CD14-positive monocyte (primary cell): ENCODE measurements at regions not wholly inside any gene's neighbourhood (a gene's known extent, or its start where the extent isn't known, plus 50 kb on each side); places are given as distances from the start of the nearest gene placed in this dataset.

Experiments used
- DNase-seq, 3 donors: peaks; one replicate each; pipeline ENCODE4 v3.0.0-alpha.2; 2011 to 2022
- H2AFZ ChIP-seq: 2 replicates; pipeline ENCODE4 v1.6.0; 2012; ENCODE audit warnings: mild to moderate bottlenecking, low read depth, low read length, inconsistent platforms; ENCODE audit not compliant: insufficient read depth, poor library complexity, severe bottlenecking
- H3K27ac ChIP-seq, 2 donors: 1 replicate in 1 of 2; 2 replicates in 1 of 2; pipeline ENCODE4 v1.5.1; 2012 to 2013; ENCODE audit warnings: low read length in 2 of 2, control low read depth in 1 of 2, inconsistent platforms in 1 of 2, low read depth in 1 of 2, mild to moderate bottlenecking in 1 of 2
- H3K27me3 ChIP-seq, 2 donors: one replicate each; pipeline versions ENCODE4 v1.6.0 to v1.6.1; 2011 to 2013; ENCODE audit warnings: low read length in 2 of 2; ENCODE audit not compliant: control insufficient read depth in 2 of 2, insufficient read depth in 2 of 2
- H3K36me3 ChIP-seq, 2 donors: replicated peaks in 1 of 2; 1 replicate in 1 of 2; 2 replicates in 1 of 2; pipeline versions ENCODE4 v1.5.1 to v1.6.1; 2012 to 2013; ENCODE audit warnings: low read length in 2 of 2, control low read depth in 1 of 2, inconsistent platforms in 1 of 2, mild to moderate bottlenecking in 1 of 2; ENCODE audit not compliant: insufficient read depth in 2 of 2, control insufficient read depth in 1 of 2
- H3K4me1 ChIP-seq, 2 donors: 1 replicate in 1 of 2; 2 replicates in 1 of 2; pipeline versions ENCODE4 v1.5.1 to v1.6.1; 2012 to 2013; ENCODE audit warnings: low read length in 2 of 2, control low read depth in 1 of 2, inconsistent platforms in 1 of 2, mild to moderate bottlenecking in 1 of 2, moderate library complexity in 1 of 2; ENCODE audit not compliant: insufficient read depth in 2 of 2, control insufficient read depth in 1 of 2
- H3K4me2 ChIP-seq: replicated peaks from 2 replicates; pipeline ENCODE3; 2012; ENCODE audit warnings: low read length, moderate library complexity, mild to moderate bottlenecking; ENCODE audit not compliant: poor library complexity, severe bottlenecking; ENCODE audit errors: extremely low read depth
- H3K4me3 ChIP-seq, 3 experiments: fragments of 200-600 bp in 1 of 3; sonication (generic) in 1 of 3; replicated peaks in 1 of 3; 1 replicate in 2 of 3; 2 replicates in 1 of 3; pipeline ENCODE4 v1.5.1; 2011 to 2013; ENCODE audit warnings: low read length in 3 of 3, mild to moderate bottlenecking in 3 of 3, control low read depth in 2 of 3, low read depth in 2 of 3, inconsistent platforms in 1 of 3, moderate library complexity in 1 of 3
- H3K79me2 ChIP-seq: 2 replicates; pipeline ENCODE4 v1.6.0; 2012; ENCODE audit warnings: mild to moderate bottlenecking, control low read depth, inconsistent platforms, low read length, moderate library complexity; ENCODE audit not compliant: insufficient read depth
- H3K9ac ChIP-seq: 2 replicates; pipeline ENCODE4 v1.6.0; 2017; ENCODE audit warnings: low read length, mild to moderate bottlenecking; ENCODE audit not compliant: insufficient read depth, poor library complexity, severe bottlenecking
- H3K9me3 ChIP-seq, 2 donors: replicated peaks in 1 of 2; 1 replicate in 1 of 2; 2 replicates in 1 of 2; pipeline versions ENCODE4 v1.5.1 to v1.6.1; 2012 to 2013; ENCODE audit warnings: low read length in 2 of 2, control low read depth in 1 of 2; ENCODE audit not compliant: control insufficient read depth in 1 of 2, insufficient read depth in 1 of 2
- H4K20me1 ChIP-seq: 2 replicates; pipeline ENCODE4 v1.6.0; 2012; ENCODE audit warnings: mild to moderate bottlenecking, low read length, control low read depth, moderate library complexity; ENCODE audit not compliant: insufficient read depth
- H3K27ac Mint-ChIP-seq, 7 donors: one replicate each; pipeline ENCODE4 v1.8.0; 2020; ENCODE audit warnings: mild to moderate bottlenecking in 7 of 7, mixed read lengths in 7 of 7, moderate library complexity in 6 of 7, inconsistent platforms in 2 of 7
- H3K27me3 Mint-ChIP-seq, 3 donors: one replicate each; pipeline ENCODE4 v1.8.0; 2021 to 2022; ENCODE audit warnings: low read depth in 3 of 3, mild to moderate bottlenecking in 3 of 3, mixed read lengths in 3 of 3, moderate library complexity in 3 of 3, inconsistent platforms in 1 of 3
- H3K36me3 Mint-ChIP-seq, 2 donors: one replicate each; pipeline ENCODE4 v1.8.0; 2020; ENCODE audit warnings: mixed read lengths in 2 of 2, inconsistent platforms in 1 of 2, mild to moderate bottlenecking in 1 of 2
- H3K4me1 Mint-ChIP-seq: one replicate; pipeline ENCODE4 v1.8.0; 2020; ENCODE audit warnings: mild to moderate bottlenecking, mixed read lengths
- H3K4me3 Mint-ChIP-seq, 2 donors: one replicate each; pipeline ENCODE4 v1.8.0; 2020; ENCODE audit warnings: mild to moderate bottlenecking in 2 of 2, mixed read lengths in 2 of 2, moderate library complexity in 1 of 2
- H3K9me3 Mint-ChIP-seq, 7 donors: one replicate each; pipeline ENCODE4 v1.8.0; 2020 to 2022; ENCODE audit warnings: mixed read lengths in 7 of 7, mild to moderate bottlenecking in 6 of 7, moderate library complexity in 6 of 7, inconsistent platforms in 2 of 7
- WGBS: methylation state at CpG from one replicate; pipeline ENCODE4 v1.1.5; 2013; ENCODE audit warnings: missing lambda C conversion rate; ENCODE audit not compliant: insufficient coverage; 5-methylcytosine and 5-hydroxymethylcytosine counted together
- intact Hi-C, 2 donors: fragments of 100-400 bp; cut with micrococcal nuclease; formaldehyde crosslinking; loops; one replicate each; pipeline versions ENCODE4 v1.15.0 to v1.15.1; 2023
- TF ChIP-seq, protein P1 (sequence below): fragments of 200-600 bp; IDR thresholded peaks from one replicate; pipeline ENCODE4 v1.8.0; 2022; ENCODE audit warnings: antibody characterized with exemption, mild to moderate bottlenecking

DNA sequence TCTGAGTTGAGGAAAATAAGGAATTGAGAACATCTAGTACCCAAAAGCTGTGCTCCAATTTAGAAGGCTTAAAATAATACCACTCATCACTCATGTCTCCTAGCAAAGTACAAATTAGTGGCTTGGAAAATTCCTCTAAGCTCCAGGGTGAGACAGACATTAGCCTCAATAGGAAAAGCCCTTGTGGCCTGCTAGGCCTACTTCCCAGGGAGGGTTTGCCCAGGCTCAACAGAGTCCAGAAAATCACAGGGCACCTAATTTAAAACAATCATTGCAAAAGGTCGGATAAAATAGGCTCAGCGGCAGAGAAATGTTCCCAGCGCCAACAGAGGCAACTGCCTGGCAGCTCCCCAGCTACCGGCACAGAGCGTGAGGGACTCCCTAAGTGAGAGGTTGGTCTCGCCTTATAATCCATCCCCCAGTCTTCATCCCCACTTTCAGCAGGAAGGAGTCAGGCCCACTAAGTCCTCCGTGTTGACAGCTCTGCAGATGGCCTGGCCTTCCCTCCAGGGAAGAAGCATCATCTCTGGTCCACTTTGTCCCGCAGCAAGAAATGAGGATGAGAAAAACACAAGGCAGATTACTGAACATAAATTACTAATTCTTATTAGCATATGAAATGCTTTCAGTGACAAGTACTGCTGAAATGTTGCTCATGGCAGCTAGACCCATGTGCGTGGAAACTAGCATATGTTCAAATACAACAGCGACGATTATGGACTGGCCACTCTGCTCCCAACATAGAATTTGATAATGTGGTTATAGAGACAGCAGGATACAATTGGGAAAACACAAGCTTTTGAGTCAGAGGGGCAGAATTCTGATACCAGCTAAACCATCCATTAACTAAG is 1177.7 kb upstream of the AUTS2 start:
- H3K4me1 Mint-ChIP-seq = no peaks in the 10 kb centered on the region
- intact Hi-C loops = no loop called here
- 85% methylated on average over 5 of the region's 11 CpGs for WGBS

DNA sequence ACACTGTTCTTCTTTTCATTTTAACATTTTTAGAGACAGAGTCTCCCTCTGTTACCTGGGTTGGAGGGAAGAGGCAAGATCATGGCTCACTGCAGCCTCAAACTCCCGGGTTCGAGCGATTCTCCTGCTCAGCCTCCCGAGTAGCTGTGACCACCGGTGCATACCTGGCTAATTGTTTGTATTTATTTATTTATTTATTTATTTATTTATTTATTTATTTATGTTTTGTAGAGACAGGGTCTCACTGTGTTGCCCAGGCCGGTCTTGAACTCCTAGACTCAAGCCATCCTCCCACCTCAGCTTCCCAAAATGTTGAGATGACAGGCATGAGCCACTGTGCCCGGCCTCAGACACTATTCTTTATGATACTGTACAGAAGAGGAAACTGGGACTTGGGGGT is 1176.6 kb upstream of the AUTS2 start:
- Histone ChIP-seq H4K20me1 (no peaks in the 10 kb centered on the region), H3K9ac (no peak overlapping the region), H3K79me2 (no peaks in the 10 kb centered on the region), H2AFZ (no peak overlapping the region), H3K27ac (no peak overlapping the region), H3K4me3 (no peak overlapping the region), H3K27me3 (no peaks in the 10 kb centered on the region), H3K36me3 (no peaks in the 10 kb centered on the region), H3K9me3 (peaks cover 41 to 44% of the 10 kb centered on the region in 2 donors), H3K4me2 (no peak overlapping the region), H3K4me1 (no peaks in the 10 kb centered on the region)
- Mint-ChIP-seq H3K4me3 (no peak overlapping the region), H3K9me3 (peaks cover 8 to 34% (median 21%) of the 10 kb centered on the region in 7 donors), H3K36me3 (no peaks in the 10 kb centered on the region), H3K27me3 (peaks cover 0 to 3% (median 0%) of the 10 kb centered on the region in 3 donors), H3K27ac (no peak overlapping the region), H3K4me1 (no peaks in the 10 kb centered on the region)
- TF ChIP-seq, protein P1, sequence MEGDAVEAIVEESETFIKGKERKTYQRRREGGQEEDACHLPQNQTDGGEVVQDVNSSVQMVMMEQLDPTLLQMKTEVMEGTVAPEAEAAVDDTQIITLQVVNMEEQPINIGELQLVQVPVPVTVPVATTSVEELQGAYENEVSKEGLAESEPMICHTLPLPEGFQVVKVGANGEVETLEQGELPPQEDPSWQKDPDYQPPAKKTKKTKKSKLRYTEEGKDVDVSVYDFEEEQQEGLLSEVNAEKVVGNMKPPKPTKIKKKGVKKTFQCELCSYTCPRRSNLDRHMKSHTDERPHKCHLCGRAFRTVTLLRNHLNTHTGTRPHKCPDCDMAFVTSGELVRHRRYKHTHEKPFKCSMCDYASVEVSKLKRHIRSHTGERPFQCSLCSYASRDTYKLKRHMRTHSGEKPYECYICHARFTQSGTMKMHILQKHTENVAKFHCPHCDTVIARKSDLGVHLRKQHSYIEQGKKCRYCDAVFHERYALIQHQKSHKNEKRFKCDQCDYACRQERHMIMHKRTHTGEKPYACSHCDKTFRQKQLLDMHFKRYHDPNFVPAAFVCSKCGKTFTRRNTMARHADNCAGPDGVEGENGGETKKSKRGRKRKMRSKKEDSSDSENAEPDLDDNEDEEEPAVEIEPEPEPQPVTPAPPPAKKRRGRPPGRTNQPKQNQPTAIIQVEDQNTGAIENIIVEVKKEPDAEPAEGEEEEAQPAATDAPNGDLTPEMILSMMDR = no peak
- WGBS = no CpG with 5 or more reads among the region's 7 CpGs
- intact Hi-C loops = no loop called here
- DNase-seq = no peak

More for the DNA sequence above, 1177.7 kb upstream of the AUTS2 start:
- H3K27me3 Mint-ChIP-seq = peaks cover 0 to 3% (median 0%) of the 10 kb centered on the region in 3 donors
- peaks cover 6 to 33% (median 20%) of the 10 kb centered on the region in 7 donors for H3K9me3 Mint-ChIP-seq
- H3K9ac ChIP-seq = no peak overlapping the region
- H3K27ac Mint-ChIP-seq = no peak overlapping the region
- H3K27ac ChIP-seq = no peak overlapping the region
- H3K36me3 ChIP-seq = no peaks in the 10 kb centered on the region
- no peak overlapping the region for H2AFZ ChIP-seq
- peaks cover 37 to 39% of the 10 kb centered on the region in 2 donors for H3K9me3 ChIP-seq
- no peaks in the 10 kb centered on the region for H3K4me1 ChIP-seq
- DNase-seq = no peak
- no peaks in the 10 kb centered on the region for H3K79me2 ChIP-seq
- H3K27me3 ChIP-seq = no peaks in the 10 kb centered on the region
- H4K20me1 ChIP-seq = no peaks in the 10 kb centered on the region
- H3K4me2 ChIP-seq = no peak overlapping the region
- no peak overlapping the region for H3K4me3 ChIP-seq
- no peaks in the 10 kb centered on the region for H3K36me3 Mint-ChIP-seq
- H3K4me3 Mint-ChIP-seq = no peak overlapping the region
- TF ChIP-seq, protein P1 = no peak
